ENCODE measurements at regions not wholly inside any gene's neighbourhood (a gene's known extent, or its start where the extent isn't known, plus 50 kb on each side); places are given as distances from the start of the nearest gene placed in this dataset.

- Histone ChIP-seq H3K4me1 (ENCODE audit: control insufficient read depth, insufficient read depth, low read length) (no peaks in the 10 kb centered on the region), H3K9me3 (ENCODE audit: control insufficient read depth, insufficient read depth, low read length) (no peaks in the 10 kb centered on the region), H3K4me3 (ENCODE audit: low read length) (no peak overlapping the region), H3K27ac (ENCODE audit: low read length) (no peak overlapping the region), H3K27me3 (ENCODE audit: control insufficient read depth, insufficient read depth, low read length) (no peaks in the 10 kb centered on the region), H3K36me3 (ENCODE audit: control insufficient read depth, insufficient read depth, low read length) (no peaks in the 10 kb centered on the region)
- no peak overlapping the region for H3K4me3 Mint-ChIP-seq
- TF ChIP-seq CTCF (IDR thresholded peaks at IDR 0.05), result no peak
- H3K9me3 Mint-ChIP-seq, result peaks cover 0 to 2% of the 10 kb centered on the region in 2 donors
- DNase-seq (no peak), ATAC-seq (no peak)
- H3K27ac Mint-ChIP-seq, result no peak overlapping the region
- WGBS (ENCODE audit: insufficient coverage), result 85% methylated on average over 9 of the region's 9 CpGs
- H3K36me3 Mint-ChIP-seq, result no peaks in the 10 kb centered on the region
- no peaks in the 10 kb centered on the region for H3K4me1 Mint-ChIP-seq
- intact Hi-C loops (cut with micrococcal nuclease), result no loop called here
- no peaks in the 10 kb centered on the region for H3K27me3 Mint-ChIP-seq (ENCODE audit: low read depth in 2 of 2)
Observed at GRCh38 chr7:156106107-156106426, 293.8 kb upstream of the SHH start.

- Mint-ChIP-seq H3K9me3 (peaks cover 0 to 2% of the 10 kb centered on the region in 2 donors), H3K27me3 (ENCODE audit: low read depth in 2 of 2) (no peaks in the 10 kb centered on the region)
- intact Hi-C loops (cut with micrococcal nuclease), result no loop called here
Observed at GRCh38 chr7:156105337-156106106, 293.3 kb upstream of the SHH start.

GRCh38 chr7:156104501-156105336, 292.5 kb upstream of the SHH start:
- Histone ChIP-seq H3K27me3 (ENCODE audit: control insufficient read depth, insufficient read depth, low read length) (no peaks in the 10 kb centered on the region), H3K4me3 (ENCODE audit: low read length) (no peak overlapping the region), H3K9me3 (ENCODE audit: control insufficient read depth, insufficient read depth, low read length) (no peaks in the 10 kb centered on the region), H3K4me1 (ENCODE audit: control insufficient read depth, insufficient read depth, low read length) (no peaks in the 10 kb centered on the region), H3K36me3 (ENCODE audit: control insufficient read depth, insufficient read depth, low read length) (no peaks in the 10 kb centered on the region), H3K27ac (ENCODE audit: low read length) (no peak overlapping the region)
- no peak for DNase-seq
- Mint-ChIP-seq H3K9me3 (no peaks in the 10 kb centered on the region), H3K4me1 (no peaks in the 10 kb centered on the region), H3K36me3 (no peaks in the 10 kb centered on the region), H3K27me3 (ENCODE audit: low read depth in 2 of 2) (no peaks in the 10 kb centered on the region), H3K4me3 (no peak overlapping the region), H3K27ac (no peak overlapping the region)
- TF ChIP-seq CTCF (IDR thresholded peaks at IDR 0.05), result no peak
- WGBS (ENCODE audit: insufficient coverage), result 92% methylated on average over 39 of the region's 39 CpGs
- ATAC-seq, result no peak
- intact Hi-C loops (cut with micrococcal nuclease), result no loop called here

More at GRCh38 chr7:156105337-156106106, 293.3 kb upstream of the SHH start:
- Histone ChIP-seq H3K9me3 (ENCODE audit: control insufficient read depth, insufficient read depth, low read length) (no peaks in the 10 kb centered on the region), H3K36me3 (ENCODE audit: control insufficient read depth, insufficient read depth, low read length) (no peaks in the 10 kb centered on the region), H3K4me3 (ENCODE audit: low read length) (no peak overlapping the region), H3K27me3 (ENCODE audit: control insufficient read depth, insufficient read depth, low read length) (no peaks in the 10 kb centered on the region), H3K27ac (ENCODE audit: low read length) (no peak overlapping the region), H3K4me1 (ENCODE audit: control insufficient read depth, insufficient read depth, low read length) (no peaks in the 10 kb centered on the region)
- no peaks in the 10 kb centered on the region for H3K36me3 Mint-ChIP-seq
- H3K4me1 Mint-ChIP-seq, result no peaks in the 10 kb centered on the region
- no peak overlapping the region for H3K27ac Mint-ChIP-seq
- DNase-seq (no peak), ATAC-seq (no peak)
- no peak overlapping the region for H3K4me3 Mint-ChIP-seq
- 82% methylated on average over 33 of the region's 34 CpGs for WGBS (ENCODE audit: insufficient coverage)
- no peak for TF ChIP-seq CTCF (IDR thresholded peaks at IDR 0.05)

Measured in natural killer cell (primary cell).